HEK293 (cell line): ENCODE measurements at regions not wholly inside any gene's neighbourhood (a gene's known extent, or its start where the extent isn't known, plus 50 kb on each side); places are given as distances from the start of the nearest gene placed in this dataset.

Experiments
- CTCF ChIA-PET: fragments of 350-600 bp; formaldehyde crosslinking; extraction: SDS; loops from one replicate; lab custom pipeline; 2021; ENCODE audit warnings: antibody characterized with exemption; lab: Yijun Ruan, JAX
- POLR2A ChIA-PET: fragments of 300-600 bp; formaldehyde crosslinking; extraction: SDS; loops from one replicate; lab custom pipeline; 2020; ENCODE audit warnings: antibody characterized with exemption, inconsistent platforms; lab: Yijun Ruan, JAX
- H3K27ac ChIP-seq: fragments of 200-500 bp; sonication (Bioruptor generic); 2 replicates; pipeline ENCODE4 v1.5.1; 2014; ENCODE audit warnings: low read depth, low read length, control low read depth, inconsistent platforms; ENCODE audit errors: extremely low read depth
- H3K36me3 ChIP-seq, 2 experiments: fragments of 200-500 bp in 1 of 2; sonication (Bioruptor generic) in 1 of 2; 1 replicate in 1 of 2; 2 replicates in 1 of 2; pipeline ENCODE4 v1.5.1; 2014 to 2017; ENCODE audit warnings: inconsistent platforms in 2 of 2, low read length in 2 of 2; ENCODE audit not compliant: control insufficient read depth in 2 of 2, insufficient read depth in 1 of 2
- H3K4me1 ChIP-seq: fragments of 200-500 bp; sonication (Bioruptor generic); 2 replicates; pipeline ENCODE4 v1.5.1; 2014; ENCODE audit warnings: mild to moderate bottlenecking, low read length, inconsistent platforms; ENCODE audit not compliant: control insufficient read depth, insufficient read depth
- H3K4me3 ChIP-seq: 2 replicates; pipeline ENCODE4 v1.5.1; 2011; ENCODE audit warnings: low read depth, mild to moderate bottlenecking, control low read depth, low read length, moderate library complexity
- H3K9me3 ChIP-seq: fragments of 200-500 bp; sonication (Bioruptor generic); 2 replicates; pipeline ENCODE4 v1.5.1; 2014; ENCODE audit warnings: low read depth, low read length, inconsistent platforms; ENCODE audit not compliant: control insufficient read depth, insufficient read depth
- AEBP2 ChIP-seq: fragments of 450-650 bp; formaldehyde crosslinking; IDR thresholded peaks from 2 replicates; pipeline ENCODE4 v1.5.1; 2016; ENCODE audit warnings: missing biosample characterization, missing genetic modification characterization, borderline replicate concordance
- FEZF1 ChIP-seq: fragments of 450-650 bp; formaldehyde crosslinking; IDR thresholded peaks from 2 replicates; pipeline ENCODE4 v1.5.1; 2016; ENCODE audit warnings: missing biosample characterization, missing genetic modification characterization
- GLI2 ChIP-seq: fragments of 450-650 bp; formaldehyde crosslinking; IDR thresholded peaks from 2 replicates; pipeline ENCODE4; 2017; ENCODE audit warnings: missing biosample characterization, missing genetic modification characterization, low read depth, borderline replicate concordance
- OVOL3 ChIP-seq: fragments of 450-650 bp; formaldehyde crosslinking; IDR thresholded peaks from 2 replicates; pipeline ENCODE4 v1.5.1; 2016; ENCODE audit warnings: missing biosample characterization, missing genetic modification characterization
- RBAK ChIP-seq: fragments of 450-650 bp; formaldehyde crosslinking; IDR thresholded peaks from 2 replicates; pipeline ENCODE4 v1.5.1; 2016; ENCODE audit warnings: missing biosample characterization, missing genetic modification characterization
- SETDB1 ChIP-seq: IDR thresholded peaks from one replicate; pipeline ENCODE4 v1.6.1; 2017; ENCODE audit warnings: mild to moderate bottlenecking, low read length, moderate library complexity, mixed read lengths; ENCODE audit not compliant: insufficient read length
- SP3 ChIP-seq: fragments of 450-650 bp; formaldehyde crosslinking; IDR thresholded peaks from 2 replicates; pipeline ENCODE4 v1.5.1; 2016; ENCODE audit warnings: missing biosample characterization, missing genetic modification characterization
- ZBTB17 ChIP-seq: fragments of 450-650 bp; formaldehyde crosslinking; IDR thresholded peaks from 2 replicates; pipeline ENCODE4 v1.5.1; 2016; ENCODE audit warnings: missing biosample characterization, missing genetic modification characterization
- ZFP41 ChIP-seq: fragments of 450-650 bp; formaldehyde crosslinking; IDR thresholded peaks from 2 replicates; pipeline ENCODE4 v1.5.1; 2016; ENCODE audit warnings: missing biosample characterization, missing genetic modification characterization, borderline replicate concordance
- ZNF175 ChIP-seq: fragments of 450-650 bp; formaldehyde crosslinking; IDR thresholded peaks from 2 replicates; pipeline ENCODE4 v1.5.1; 2016; ENCODE audit warnings: missing biosample characterization, missing genetic modification characterization
- ZNF23 ChIP-seq: fragments of 450-650 bp; formaldehyde crosslinking; IDR thresholded peaks from 2 replicates; pipeline ENCODE4 v1.5.1; 2016; ENCODE audit warnings: missing biosample characterization, missing genetic modification characterization, borderline replicate concordance
- ZNF37A ChIP-seq: fragments of 450-650 bp; IDR thresholded peaks from 2 replicates; pipeline ENCODE4 v1.5.1; 2018; ENCODE audit warnings: missing biosample characterization, missing genetic modification characterization
- ZNF510 ChIP-seq: fragments of 450-650 bp; formaldehyde crosslinking; IDR thresholded peaks from 2 replicates; pipeline ENCODE4 v1.5.1; 2018; ENCODE audit warnings: mild to moderate bottlenecking, missing genetic modification characterization, missing biosample characterization; ENCODE audit not compliant: insufficient replicate concordance
- ZNF544 ChIP-seq: fragments of 450-650 bp; formaldehyde crosslinking; IDR thresholded peaks from 2 replicates; pipeline ENCODE4 v1.5.0; 2017; ENCODE audit warnings: missing biosample characterization, missing genetic modification characterization
- ZNF621 ChIP-seq: fragments of 450-650 bp; formaldehyde crosslinking; IDR thresholded peaks from 2 replicates; pipeline ENCODE4 v1.5.1; 2017; ENCODE audit warnings: missing biosample characterization, missing genetic modification characterization
- ZNF645 ChIP-seq: fragments of 450-650 bp; formaldehyde crosslinking; IDR thresholded peaks from 2 replicates; pipeline ENCODE4; 2016; ENCODE audit warnings: missing biosample characterization, missing genetic modification characterization
- ZNF701 ChIP-seq: fragments of 450-650 bp; formaldehyde crosslinking; IDR thresholded peaks from 2 replicates; pipeline ENCODE4 v1.5.1; 2016; ENCODE audit warnings: missing biosample characterization, missing genetic modification characterization
- ZNF707 ChIP-seq: fragments of 450-650 bp; formaldehyde crosslinking; IDR thresholded peaks from 2 replicates; pipeline ENCODE4 v1.5.1; 2016; ENCODE audit warnings: missing biosample characterization, missing genetic modification characterization
- ZNF777 ChIP-seq: fragments of 450-650 bp; formaldehyde crosslinking; IDR thresholded peaks from 2 replicates; pipeline ENCODE4 v1.5.1; 2017; ENCODE audit warnings: missing biosample characterization, missing genetic modification characterization, borderline replicate concordance
- TF ChIP-seq, protein P1 (sequence below): fragments of 450-650 bp; formaldehyde crosslinking; IDR thresholded peaks from 2 replicates; pipeline ENCODE4 v1.5.1; 2016; ENCODE audit warnings: missing biosample characterization, missing genetic modification characterization
- TF ChIP-seq, protein P2 (sequence below): fragments of 450-650 bp; formaldehyde crosslinking; IDR thresholded peaks from 2 replicates; pipeline ENCODE4 v1.5.1; 2016; ENCODE audit warnings: missing biosample characterization, missing genetic modification characterization

DNA sequence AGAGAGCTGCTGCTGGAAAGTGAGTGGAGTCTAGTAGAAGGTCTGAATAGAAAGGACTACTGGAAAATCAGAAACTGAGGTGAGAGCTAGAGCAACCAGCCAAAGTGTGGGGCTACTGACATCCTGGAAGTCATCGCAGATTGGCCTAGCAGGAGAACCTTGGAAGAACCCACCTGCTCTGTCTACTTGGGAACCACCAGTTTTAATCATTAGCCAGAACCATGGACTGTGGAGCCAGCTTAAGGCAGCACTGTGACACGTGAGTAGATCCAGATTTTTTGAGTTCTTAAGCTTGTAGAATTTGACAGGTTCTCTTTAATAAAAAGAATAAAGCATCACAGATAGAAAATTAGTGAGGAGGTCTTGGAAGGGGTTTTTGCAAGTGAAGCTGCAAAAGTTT lies 179.1 kb upstream of the PEX5L start:
- TF ChIP-seq ZNF701 (tag by site-specific recombination) = no peak
- ChIA-PET POLR2A (no interaction called here), CTCF (no interaction called here)
- Histone ChIP-seq H3K36me3 (no peaks in the 10 kb centered on the region), H3K27ac (no peak overlapping the region), H3K4me1 (no peaks in the 10 kb centered on the region), H3K4me3 (no peak overlapping the region), H3K9me3 (no peaks in the 10 kb centered on the region)

- POLR2A ChIA-PET = no interaction called here
- CTCF ChIA-PET = no interaction called here
- TF ChIP-seq RBAK (tag by site-specific recombination) = no peak
- TF ChIP-seq GLI2 (tag by site-specific recombination) = no peak
- no peak for TF ChIP-seq FEZF1 (tag by site-specific recombination)
- TF ChIP-seq ZNF510 (tag by site-specific recombination) = no peak
- TF ChIP-seq AEBP2 (tag by site-specific recombination) = no peak
- TF ChIP-seq OVOL3 (tag by site-specific recombination) = no peak
- TF ChIP-seq SP3 (tag by site-specific recombination) = no peak
- TF ChIP-seq ZNF544 (tag by site-specific recombination) = no peak
- TF ChIP-seq ZNF707 (tag by site-specific recombination) = no peak
- Histone ChIP-seq H3K4me1 (no peaks in the 10 kb centered on the region), H3K4me3 (no peak overlapping the region), H3K9me3 (no peaks in the 10 kb centered on the region), H3K36me3 (no peaks in the 10 kb centered on the region), H3K27ac (no peak overlapping the region)
Observed at GRCh38 chr3:180223268-180223667, 186.5 kb upstream of the PEX5L start.

DNA sequence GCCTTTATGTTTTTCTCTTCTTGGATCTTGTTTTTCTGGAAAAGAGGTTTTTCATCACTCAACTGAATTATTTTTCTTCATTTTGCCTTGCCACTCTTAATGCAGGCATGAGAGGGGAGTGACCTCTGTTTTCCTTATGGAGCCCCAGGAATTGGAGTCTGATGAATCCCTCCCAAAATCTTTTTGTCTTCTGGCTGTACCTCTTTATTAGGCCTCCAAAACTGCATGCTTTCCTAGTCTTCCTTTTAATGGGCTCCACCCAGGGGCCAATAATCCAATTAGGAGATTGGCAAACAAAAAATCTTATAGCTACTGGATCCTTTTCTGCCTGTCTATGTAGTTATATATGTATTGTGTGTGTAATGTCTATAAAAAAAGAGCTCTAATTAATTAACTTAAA lies 192.4 kb upstream of the PEX5L start:
- Histone ChIP-seq H3K4me3 (no peak overlapping the region), H3K4me1 (no peaks in the 10 kb centered on the region), H3K9me3 (no peaks in the 10 kb centered on the region), H3K27ac (no peak overlapping the region), H3K36me3 (no peaks in the 10 kb centered on the region)
- ChIA-PET CTCF (no interaction called here), POLR2A (no interaction called here)
- no peak for TF ChIP-seq ZNF777 (tag by site-specific recombination)
- peak; percentile 77 for TF ChIP-seq SETDB1

- Histone ChIP-seq H3K4me1 (no peaks in the 10 kb centered on the region), H3K4me3 (no peak overlapping the region), H3K36me3 (no peaks in the 10 kb centered on the region), H3K27ac (no peak overlapping the region), H3K9me3 (no peaks in the 10 kb centered on the region)
- CTCF ChIA-PET = no interaction called here
- TF ChIP-seq ZFP41 (tag by site-specific recombination) (no peak), ZNF621 (no peak), ZNF645 (tag by site-specific recombination) (no peak), ZNF777 (tag by site-specific recombination) (no peak), ZNF175 (tag by site-specific recombination) (no peak), ZNF37A (tag by site-specific recombination) (no peak), ZBTB17 (tag by site-specific recombination) (no peak), ZNF23 (no peak)
- TF ChIP-seq, protein P1, sequence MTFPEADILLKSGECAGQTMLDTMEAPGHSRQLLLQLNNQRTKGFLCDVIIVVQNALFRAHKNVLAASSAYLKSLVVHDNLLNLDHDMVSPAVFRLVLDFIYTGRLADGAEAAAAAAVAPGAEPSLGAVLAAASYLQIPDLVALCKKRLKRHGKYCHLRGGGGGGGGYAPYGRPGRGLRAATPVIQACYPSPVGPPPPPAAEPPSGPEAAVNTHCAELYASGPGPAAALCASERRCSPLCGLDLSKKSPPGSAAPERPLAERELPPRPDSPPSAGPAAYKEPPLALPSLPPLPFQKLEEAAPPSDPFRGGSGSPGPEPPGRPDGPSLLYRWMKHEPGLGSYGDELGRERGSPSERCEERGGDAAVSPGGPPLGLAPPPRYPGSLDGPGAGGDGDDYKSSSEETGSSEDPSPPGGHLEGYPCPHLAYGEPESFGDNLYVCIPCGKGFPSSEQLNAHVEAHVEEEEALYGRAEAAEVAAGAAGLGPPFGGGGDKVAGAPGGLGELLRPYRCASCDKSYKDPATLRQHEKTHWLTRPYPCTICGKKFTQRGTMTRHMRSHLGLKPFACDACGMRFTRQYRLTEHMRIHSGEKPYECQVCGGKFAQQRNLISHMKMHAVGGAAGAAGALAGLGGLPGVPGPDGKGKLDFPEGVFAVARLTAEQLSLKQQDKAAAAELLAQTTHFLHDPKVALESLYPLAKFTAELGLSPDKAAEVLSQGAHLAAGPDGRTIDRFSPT (tag by site-specific recombination) = no peak
- TF ChIP-seq, protein P2, sequence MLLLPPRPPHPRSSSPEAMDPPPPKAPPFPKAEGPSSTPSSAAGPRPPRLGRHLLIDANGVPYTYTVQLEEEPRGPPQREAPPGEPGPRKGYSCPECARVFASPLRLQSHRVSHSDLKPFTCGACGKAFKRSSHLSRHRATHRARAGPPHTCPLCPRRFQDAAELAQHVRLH (tag by site-specific recombination) = no peak
- POLR2A ChIA-PET = no interaction called here
Observed at GRCh38 chr3:180239939-180240338, 203.2 kb upstream of the PEX5L start.
